ENCODE measurements at regions not wholly inside any gene's neighbourhood (a gene's known extent, or its start where the extent isn't known, plus 50 kb on each side); places are given as distances from the start of the nearest gene placed in this dataset.

DNA sequence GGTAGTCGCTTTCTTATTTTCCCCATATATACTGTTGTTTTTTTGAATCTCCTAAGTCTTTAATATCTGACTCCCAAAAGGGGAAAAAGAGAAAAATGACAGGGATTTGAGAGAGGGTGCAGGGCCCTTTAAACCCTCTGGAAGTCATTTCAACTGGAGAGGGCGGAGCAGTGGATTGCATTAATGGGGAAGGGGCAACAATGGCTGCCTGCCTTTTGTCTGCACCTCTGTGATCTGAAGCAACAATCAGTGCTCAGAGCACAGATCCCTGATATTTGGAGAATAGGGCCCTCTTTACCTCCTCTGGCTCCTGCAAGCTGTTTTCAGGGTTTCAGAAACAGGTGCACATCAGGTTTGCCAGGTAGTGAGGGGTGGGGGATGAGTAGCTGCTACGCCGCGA is 1458.3 kb upstream of the TENM3 start:
- no peak for DNase-seq (ENCODE audit: low read depth)
- no peak overlapping the region for H3K4me3 ChIP-seq (ENCODE audit: low read depth, low read length)
- TF ChIP-seq, protein P1, sequence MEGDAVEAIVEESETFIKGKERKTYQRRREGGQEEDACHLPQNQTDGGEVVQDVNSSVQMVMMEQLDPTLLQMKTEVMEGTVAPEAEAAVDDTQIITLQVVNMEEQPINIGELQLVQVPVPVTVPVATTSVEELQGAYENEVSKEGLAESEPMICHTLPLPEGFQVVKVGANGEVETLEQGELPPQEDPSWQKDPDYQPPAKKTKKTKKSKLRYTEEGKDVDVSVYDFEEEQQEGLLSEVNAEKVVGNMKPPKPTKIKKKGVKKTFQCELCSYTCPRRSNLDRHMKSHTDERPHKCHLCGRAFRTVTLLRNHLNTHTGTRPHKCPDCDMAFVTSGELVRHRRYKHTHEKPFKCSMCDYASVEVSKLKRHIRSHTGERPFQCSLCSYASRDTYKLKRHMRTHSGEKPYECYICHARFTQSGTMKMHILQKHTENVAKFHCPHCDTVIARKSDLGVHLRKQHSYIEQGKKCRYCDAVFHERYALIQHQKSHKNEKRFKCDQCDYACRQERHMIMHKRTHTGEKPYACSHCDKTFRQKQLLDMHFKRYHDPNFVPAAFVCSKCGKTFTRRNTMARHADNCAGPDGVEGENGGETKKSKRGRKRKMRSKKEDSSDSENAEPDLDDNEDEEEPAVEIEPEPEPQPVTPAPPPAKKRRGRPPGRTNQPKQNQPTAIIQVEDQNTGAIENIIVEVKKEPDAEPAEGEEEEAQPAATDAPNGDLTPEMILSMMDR (IDR thresholded peaks at IDR 0.05; ENCODE audit: insufficient read depth, low read depth, low read length): no peak

DNA sequence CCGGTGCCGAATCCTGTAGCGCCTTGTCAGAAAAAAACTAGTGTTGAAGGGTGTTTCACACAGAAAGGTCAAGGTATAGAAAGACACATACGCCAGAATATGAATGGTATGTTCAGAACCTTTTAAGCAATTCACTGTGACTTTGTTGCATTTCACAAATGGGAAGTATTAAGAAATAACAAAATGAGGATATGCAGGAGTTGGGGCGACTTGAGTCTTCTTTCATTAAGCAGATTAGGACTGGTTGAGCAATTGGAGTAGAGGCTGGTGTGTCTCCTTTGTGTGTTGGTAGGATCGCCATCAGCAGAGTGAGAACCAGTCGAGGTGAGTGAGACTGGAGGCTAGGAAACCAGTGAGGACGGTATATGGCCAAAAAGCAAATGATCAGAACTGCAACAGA is 1454.5 kb upstream of the TENM3 start:
- H3K4me3 ChIP-seq (ENCODE audit: low read depth, low read length): no peak overlapping the region
- DNase-seq (ENCODE audit: low read depth): no peak
- TF ChIP-seq, protein P1 (IDR thresholded peaks at IDR 0.05; ENCODE audit: insufficient read depth, low read depth, low read length): no peak

DNA sequence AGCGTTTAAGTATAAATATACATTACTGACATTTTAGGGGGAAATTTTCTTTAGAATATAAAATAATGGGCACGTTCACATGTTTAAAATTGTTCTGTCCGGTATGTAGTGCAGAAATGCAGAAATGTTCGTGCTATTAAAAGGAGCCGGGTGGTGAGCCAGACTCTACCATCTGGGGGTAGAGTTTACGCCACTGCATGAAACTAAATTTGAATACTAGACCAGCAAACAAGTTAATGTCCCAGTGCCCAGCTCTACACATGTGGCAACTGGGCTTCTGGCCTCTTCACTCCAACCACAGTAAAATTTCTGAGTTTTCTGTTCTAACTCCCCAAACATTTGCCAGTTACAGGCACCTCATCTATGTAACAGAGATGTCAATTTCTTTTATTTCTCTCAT is 1453.3 kb upstream of the TENM3 start:
- H3K4me3 ChIP-seq (ENCODE audit: low read depth, low read length): no peak overlapping the region
- TF ChIP-seq, protein P1 (IDR thresholded peaks at IDR 0.05; ENCODE audit: insufficient read depth, low read depth, low read length): no peak

DNA sequence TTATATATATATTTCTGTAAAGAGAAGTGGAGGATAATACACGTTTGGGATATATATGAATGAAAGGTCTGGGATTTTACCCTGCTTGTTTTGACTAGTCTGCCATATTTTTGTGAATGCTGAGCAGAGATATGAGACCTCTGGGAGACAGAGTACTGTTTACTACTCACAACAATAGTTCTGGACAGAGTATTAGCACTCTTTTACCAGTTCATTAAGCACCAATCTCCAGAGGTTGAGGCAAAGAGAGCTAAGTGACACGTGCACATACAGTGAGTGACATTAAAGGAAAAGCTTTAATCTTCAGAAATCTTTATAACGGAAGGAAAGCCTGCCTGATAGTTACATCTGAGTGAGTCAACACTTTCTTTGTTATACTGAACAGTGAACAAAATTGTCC is 1452.7 kb upstream of the TENM3 start:
- no peak for DNase-seq (ENCODE audit: low read depth)
- no peak overlapping the region for H3K4me3 ChIP-seq (ENCODE audit: low read depth, low read length)
- TF ChIP-seq, protein P1 (IDR thresholded peaks at IDR 0.05; ENCODE audit: insufficient read depth, low read depth, low read length): no peak

More for the DNA sequence above, 1453.3 kb upstream of the TENM3 start:
- DNase-seq (ENCODE audit: low read depth): no peak

DNA sequence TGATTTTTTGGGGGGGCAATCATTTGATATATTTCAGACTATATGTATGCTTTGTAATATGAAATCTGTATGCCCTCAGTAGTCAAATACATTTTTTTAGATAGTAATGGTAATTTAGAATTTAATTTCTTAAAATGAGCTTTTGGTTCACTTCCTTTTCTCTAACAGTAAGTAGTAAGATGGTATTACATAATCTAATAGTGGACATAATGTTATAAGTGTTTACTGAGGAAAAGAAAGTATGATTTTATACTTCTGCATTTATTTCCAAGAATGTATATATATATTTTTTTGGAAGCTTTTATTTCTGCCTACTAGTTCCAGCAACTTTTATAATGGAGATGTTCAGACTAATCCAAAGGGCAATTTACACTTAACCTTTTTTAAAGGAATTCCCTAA is 1450.7 kb upstream of the TENM3 start:
- no peak for DNase-seq (ENCODE audit: low read depth)
- no peak overlapping the region for H3K4me3 ChIP-seq (ENCODE audit: low read depth, low read length)
- TF ChIP-seq, protein P1 (IDR thresholded peaks at IDR 0.05; ENCODE audit: insufficient read depth, low read depth, low read length): no peak

DNA sequence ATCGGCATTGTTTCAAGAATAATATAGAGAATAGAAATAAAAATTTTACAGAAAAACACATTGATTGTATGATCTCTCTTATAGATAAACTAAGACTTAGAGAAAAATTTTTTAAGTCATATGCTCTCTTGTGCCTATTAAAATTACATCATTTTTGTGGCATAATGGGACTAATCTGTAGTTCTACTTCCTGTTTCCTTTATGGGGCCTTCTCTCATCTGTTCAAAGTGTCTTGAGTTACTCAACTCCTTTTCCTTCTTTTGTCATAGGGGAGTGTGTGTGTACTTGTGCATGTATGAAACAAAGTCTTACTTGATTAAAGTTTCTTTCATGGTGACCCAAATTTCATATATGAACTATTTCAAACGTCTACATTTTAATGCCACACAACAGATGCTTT is 1448.9 kb upstream of the TENM3 start:
- H3K4me3 ChIP-seq (ENCODE audit: low read depth, low read length): no peak overlapping the region
- DNase-seq (ENCODE audit: low read depth): no peak
- TF ChIP-seq, protein P1 (IDR thresholded peaks at IDR 0.05; ENCODE audit: insufficient read depth, low read depth, low read length): no peak

DNA sequence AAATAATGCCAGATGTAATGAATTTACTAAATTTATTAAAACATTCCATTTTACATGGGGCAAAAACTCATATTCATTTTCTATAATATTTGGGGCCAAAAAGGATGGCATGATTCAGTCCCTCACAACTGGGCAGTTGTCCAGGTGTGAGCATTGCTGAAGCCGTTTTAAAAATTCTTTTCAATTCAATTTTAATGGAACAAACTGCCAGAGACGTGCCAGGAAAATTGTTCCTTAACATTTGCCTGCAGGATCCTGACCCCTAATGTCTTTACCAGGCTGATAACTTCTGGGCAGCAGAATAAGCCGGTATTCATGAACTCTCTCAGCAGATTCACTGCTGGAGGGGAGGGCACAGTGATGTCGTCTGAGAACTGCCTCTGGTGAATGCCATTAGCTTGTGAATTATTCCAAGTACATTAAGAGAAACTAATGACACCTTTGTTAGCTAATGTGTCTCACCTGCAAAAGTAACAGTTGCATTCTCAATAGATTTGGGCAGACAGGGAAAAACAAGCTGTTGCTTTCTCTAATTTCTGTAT is 1445.1 kb upstream of the TENM3 start:
- DNase-seq (ENCODE audit: low read depth): no peak
- TF ChIP-seq, protein P1 (IDR thresholded peaks at IDR 0.05; ENCODE audit: insufficient read depth, low read depth, low read length): no peak
- no peak overlapping the region for H3K4me3 ChIP-seq (ENCODE audit: low read depth, low read length)
